ENCODE measurements at regions not wholly inside any gene's neighbourhood (a gene's known extent, or its start where the extent isn't known, plus 50 kb on each side); places are given as distances from the start of the nearest gene placed in this dataset.

DNA sequence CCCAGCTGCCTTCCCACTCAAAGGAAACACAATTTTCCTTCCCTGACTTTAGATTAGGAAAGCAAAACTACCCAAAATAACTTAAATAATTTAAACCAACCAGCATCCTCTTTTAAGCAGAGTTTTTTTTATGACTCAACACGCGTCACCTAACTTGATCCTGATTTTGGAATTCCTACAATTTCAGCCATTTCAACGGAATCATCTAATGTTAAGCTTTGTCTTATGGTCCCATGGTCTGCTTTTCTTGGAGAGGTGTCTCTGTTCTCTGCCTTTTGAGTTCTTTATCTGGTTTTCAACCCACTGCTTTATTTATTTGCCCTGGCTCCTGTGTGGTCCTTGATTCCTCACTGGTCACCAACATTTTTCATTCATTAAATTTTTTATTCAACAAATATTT is 219.2 kb upstream of the ARHGEF26 start:
- TF ChIP-seq, protein P1, sequence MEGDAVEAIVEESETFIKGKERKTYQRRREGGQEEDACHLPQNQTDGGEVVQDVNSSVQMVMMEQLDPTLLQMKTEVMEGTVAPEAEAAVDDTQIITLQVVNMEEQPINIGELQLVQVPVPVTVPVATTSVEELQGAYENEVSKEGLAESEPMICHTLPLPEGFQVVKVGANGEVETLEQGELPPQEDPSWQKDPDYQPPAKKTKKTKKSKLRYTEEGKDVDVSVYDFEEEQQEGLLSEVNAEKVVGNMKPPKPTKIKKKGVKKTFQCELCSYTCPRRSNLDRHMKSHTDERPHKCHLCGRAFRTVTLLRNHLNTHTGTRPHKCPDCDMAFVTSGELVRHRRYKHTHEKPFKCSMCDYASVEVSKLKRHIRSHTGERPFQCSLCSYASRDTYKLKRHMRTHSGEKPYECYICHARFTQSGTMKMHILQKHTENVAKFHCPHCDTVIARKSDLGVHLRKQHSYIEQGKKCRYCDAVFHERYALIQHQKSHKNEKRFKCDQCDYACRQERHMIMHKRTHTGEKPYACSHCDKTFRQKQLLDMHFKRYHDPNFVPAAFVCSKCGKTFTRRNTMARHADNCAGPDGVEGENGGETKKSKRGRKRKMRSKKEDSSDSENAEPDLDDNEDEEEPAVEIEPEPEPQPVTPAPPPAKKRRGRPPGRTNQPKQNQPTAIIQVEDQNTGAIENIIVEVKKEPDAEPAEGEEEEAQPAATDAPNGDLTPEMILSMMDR (IDR thresholded peaks at IDR 0.05): no peak
- ChIA-PET CTCF (no interaction called here), POLR2A (no interaction called here)
- intact Hi-C loops (cut with micrococcal nuclease): no loop called here
- H3K4me1 Mint-ChIP-seq: no peaks in the 10 kb centered on the region
- H3K36me3 Mint-ChIP-seq (ENCODE audit: low read depth): no peaks in the 10 kb centered on the region
- H3K27me3 Mint-ChIP-seq: no peaks in the 10 kb centered on the region
- DNase-seq (no peak), ATAC-seq (ENCODE audit: low read depth) (no peak)
- H3K9me3 Mint-ChIP-seq: peaks cover 5% of the 10 kb centered on the region
- no peak overlapping the region for H3K4me3 Mint-ChIP-seq
- no peak overlapping the region for H3K27ac Mint-ChIP-seq

DNA sequence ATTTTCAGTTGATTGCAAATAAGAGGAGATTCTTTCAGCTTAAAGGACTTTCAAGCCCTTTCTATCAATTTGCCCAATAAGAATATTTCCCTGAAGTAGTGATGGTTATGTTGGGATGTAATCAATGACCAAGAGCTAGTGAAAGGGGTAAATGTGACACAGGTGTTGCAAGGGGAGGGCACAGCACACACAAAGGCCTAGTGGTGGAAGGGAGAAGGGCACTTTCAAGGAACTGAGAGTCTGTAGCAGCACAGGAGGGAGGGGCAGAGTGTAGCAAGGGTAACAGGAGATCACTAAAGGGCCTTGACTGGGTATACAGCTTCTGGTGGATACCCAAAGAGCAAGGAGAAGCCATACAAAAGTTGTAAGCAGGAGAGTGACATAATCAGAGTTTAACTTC is 217.8 kb upstream of the ARHGEF26 start:
- no peaks in the 10 kb centered on the region for H3K36me3 Mint-ChIP-seq (ENCODE audit: low read depth)
- CTCF ChIA-PET: no interaction called here
- peaks cover 5% of the 10 kb centered on the region for H3K9me3 Mint-ChIP-seq
- H3K27ac Mint-ChIP-seq: no peak overlapping the region
- POLR2A ChIA-PET: no interaction called here
- H3K27me3 Mint-ChIP-seq: no peaks in the 10 kb centered on the region
- H3K4me3 Mint-ChIP-seq: no peak overlapping the region
- DNase-seq (no peak), ATAC-seq (ENCODE audit: low read depth) (no peak)
- intact Hi-C loops (cut with micrococcal nuclease): no loop called here
- TF ChIP-seq, protein P1 (IDR thresholded peaks at IDR 0.05): no peak
- no peaks in the 10 kb centered on the region for H3K4me1 Mint-ChIP-seq

GRCh38 chr3:153906366-153906765 is 214.8 kb upstream of the ARHGEF26 start:
- ATAC-seq (ENCODE audit: low read depth): no peak
- H3K4me1 Mint-ChIP-seq: no peaks in the 10 kb centered on the region
- H3K4me3 Mint-ChIP-seq: no peak overlapping the region
- H3K9me3 Mint-ChIP-seq: peaks cover 5% of the 10 kb centered on the region
- no peaks in the 10 kb centered on the region for H3K27me3 Mint-ChIP-seq
- DNase-seq: no peak
- no peak overlapping the region for H3K27ac Mint-ChIP-seq
- no peaks in the 10 kb centered on the region for H3K36me3 Mint-ChIP-seq (ENCODE audit: low read depth)
- TF ChIP-seq, protein P1 (IDR thresholded peaks at IDR 0.05): no peak
- intact Hi-C loops (cut with micrococcal nuclease): no loop called here
- CTCF ChIA-PET: no interaction called here
- POLR2A ChIA-PET: no interaction called here

DNA sequence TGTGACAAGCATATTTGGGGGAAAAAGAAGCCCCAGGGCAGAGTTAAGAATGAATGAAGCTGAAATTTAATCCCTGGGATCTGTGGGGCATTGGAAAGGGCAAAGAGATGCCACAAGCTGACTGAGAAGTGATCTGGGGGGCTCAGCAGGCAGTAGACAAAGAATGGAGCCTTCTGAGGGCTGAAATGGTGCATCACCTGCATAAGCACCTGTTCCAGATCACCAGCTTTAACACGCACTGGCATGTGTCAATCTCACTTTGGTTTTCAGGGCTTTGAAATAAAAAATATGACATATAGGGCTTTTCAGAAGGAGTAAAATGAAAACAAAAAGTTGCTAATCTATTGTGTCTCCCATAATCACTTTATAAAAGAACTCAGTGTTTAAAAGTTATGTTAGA is 210.8 kb upstream of the ARHGEF26 start:
- TF ChIP-seq, protein P1 (IDR thresholded peaks at IDR 0.05): no peak
- intact Hi-C loops (cut with micrococcal nuclease): no loop called here
- Mint-ChIP-seq H3K27me3 (no peaks in the 10 kb centered on the region), H3K27ac (no peak overlapping the region), H3K9me3 (no peaks in the 10 kb centered on the region), H3K4me3 (no peak overlapping the region), H3K36me3 (ENCODE audit: low read depth) (no peaks in the 10 kb centered on the region), H3K4me1 (no peaks in the 10 kb centered on the region)
- DNase-seq (no peak), ATAC-seq (ENCODE audit: low read depth) (no peak)
- ChIA-PET CTCF (no interaction called here), POLR2A (no interaction called here)

GRCh38 chr3:153911116-153911515 is 210.1 kb upstream of the ARHGEF26 start:
- no peak overlapping the region for H3K4me3 Mint-ChIP-seq
- no peaks in the 10 kb centered on the region for H3K36me3 Mint-ChIP-seq (ENCODE audit: low read depth)
- ATAC-seq (ENCODE audit: low read depth) (no peak), DNase-seq (no peak)
- no peaks in the 10 kb centered on the region for H3K9me3 Mint-ChIP-seq
- no peaks in the 10 kb centered on the region for H3K27me3 Mint-ChIP-seq
- no peaks in the 10 kb centered on the region for H3K4me1 Mint-ChIP-seq
- intact Hi-C loops (cut with micrococcal nuclease): no loop called here
- no peak overlapping the region for H3K27ac Mint-ChIP-seq
- POLR2A ChIA-PET: no interaction called here
- TF ChIP-seq, protein P1 (IDR thresholded peaks at IDR 0.05): no peak
- CTCF ChIA-PET: no interaction called here
